ENCODE measurements at regions not wholly inside any gene's neighbourhood (a gene's known extent, or its start where the extent isn't known, plus 50 kb on each side); places are given as distances from the start of the nearest gene placed in this dataset.

- no peaks in the 10 kb centered on the region for H3K4me1 ChIP-seq
- no peak for DNase-seq
- H3K4me3 ChIP-seq: no peak overlapping the region
- H3K27me3 ChIP-seq (ENCODE audit: low read depth): no peaks in the 10 kb centered on the region
- H3K9me3 ChIP-seq: no peaks in the 10 kb centered on the region
- intact Hi-C loops (cut with DNase I): no loop called here
- H3K36me3 ChIP-seq: no peaks in the 10 kb centered on the region
- TF ChIP-seq CTCF (IDR thresholded peaks at IDR 0.05): no peak
- ATAC-seq: no peak
- H3K27ac ChIP-seq: no peak overlapping the region
Measured at GRCh38 chr10:55058800-55059199, 257.8 kb upstream of the PCDH15 start.

GRCh38 chr10:55051515-55051914 is 250.5 kb upstream of the PCDH15 start:
- H3K27me3 ChIP-seq (ENCODE audit: low read depth): no peaks in the 10 kb centered on the region
- H3K4me1 ChIP-seq: no peaks in the 10 kb centered on the region
- DNase-seq (no peak), ATAC-seq (no peak)
- no peak for TF ChIP-seq CTCF (IDR thresholded peaks at IDR 0.05)
- no peaks in the 10 kb centered on the region for H3K36me3 ChIP-seq
- no peak overlapping the region for H3K4me3 ChIP-seq
- H3K27ac ChIP-seq: no peak overlapping the region
- H3K9me3 ChIP-seq: no peaks in the 10 kb centered on the region
- intact Hi-C loops (cut with DNase I): no loop called here

DNA sequence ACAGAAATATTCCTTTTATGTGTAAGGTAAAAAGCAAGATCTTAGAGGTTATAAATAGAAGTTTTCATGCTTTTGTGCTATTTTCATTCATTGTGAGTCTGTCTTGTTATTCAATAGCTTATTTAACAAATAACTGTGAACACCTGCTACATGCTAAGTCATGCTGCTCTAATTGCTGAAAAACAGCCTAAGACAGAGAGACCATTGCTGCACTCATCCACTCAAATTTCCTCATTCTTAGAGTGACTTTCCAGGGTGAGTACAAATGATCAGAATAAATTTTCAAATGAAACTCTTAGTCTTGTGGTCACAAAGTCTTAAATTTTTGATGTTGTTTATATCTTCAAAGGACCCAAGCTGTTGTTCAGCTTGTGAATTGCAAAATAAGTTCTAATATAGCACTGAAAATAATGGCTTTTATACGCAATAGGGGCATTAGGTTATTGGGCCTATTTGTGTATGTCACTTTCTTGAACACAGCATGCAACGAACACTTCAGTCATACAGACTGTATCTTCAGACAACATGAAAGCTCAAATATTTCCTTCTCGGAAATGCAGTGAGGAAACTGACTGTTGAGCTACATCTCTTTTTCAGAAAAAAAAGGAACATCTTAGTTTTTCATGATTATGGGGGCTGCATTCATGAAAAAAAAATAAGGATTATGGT is 247.9 kb upstream of the PCDH15 start:
- no peak for DNase-seq
- no peaks in the 10 kb centered on the region for H3K4me1 ChIP-seq
- H3K27me3 ChIP-seq (ENCODE audit: low read depth): no peaks in the 10 kb centered on the region
- ATAC-seq: no peak
- H3K36me3 ChIP-seq: no peaks in the 10 kb centered on the region
- H3K27ac ChIP-seq: no peak overlapping the region
- TF ChIP-seq CTCF (IDR thresholded peaks at IDR 0.05): no peak
- intact Hi-C loops (cut with DNase I): no loop called here
- H3K9me3 ChIP-seq: no peaks in the 10 kb centered on the region
- no peak overlapping the region for H3K4me3 ChIP-seq

DNA sequence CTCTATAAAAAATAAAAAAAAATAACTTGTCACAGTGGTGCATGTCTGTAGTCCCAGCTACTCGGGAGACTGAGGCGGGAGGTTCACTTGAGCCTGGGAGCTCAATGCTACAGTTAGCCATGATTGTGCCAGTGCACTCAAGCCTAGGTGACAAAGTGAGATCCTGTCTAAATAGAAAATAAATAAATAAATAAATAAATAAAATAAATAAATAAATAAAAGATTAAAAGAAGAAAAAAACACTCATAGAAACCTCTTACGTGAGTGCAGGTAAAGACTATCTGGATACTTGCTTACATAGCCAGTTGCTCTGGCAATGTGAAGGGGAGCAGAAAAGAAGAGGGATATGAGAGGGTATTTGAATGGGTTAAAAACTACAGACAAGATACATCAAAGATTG is 242.5 kb upstream of the PCDH15 start:
- ATAC-seq: no peak
- Histone ChIP-seq H3K9me3 (no peaks in the 10 kb centered on the region), H3K4me3 (no peak overlapping the region)

GRCh38 chr10:55033061-55033460 is 232.0 kb upstream of the PCDH15 start:
- no peaks in the 10 kb centered on the region for H3K4me1 ChIP-seq
- ATAC-seq: no peak
- intact Hi-C loops (cut with DNase I): no loop called here

More for the DNA sequence above, 242.5 kb upstream of the PCDH15 start:
- intact Hi-C loops (cut with DNase I): no loop called here
- Histone ChIP-seq H3K36me3 (no peaks in the 10 kb centered on the region), H3K27me3 (ENCODE audit: low read depth) (no peaks in the 10 kb centered on the region), H3K4me1 (no peaks in the 10 kb centered on the region), H3K27ac (no peak overlapping the region)
- no peak for TF ChIP-seq CTCF (IDR thresholded peaks at IDR 0.05)
- DNase-seq: no peak

More at GRCh38 chr10:55033061-55033460, 232.0 kb upstream of the PCDH15 start:
- H3K9me3 ChIP-seq: no peaks in the 10 kb centered on the region
- H3K27me3 ChIP-seq (ENCODE audit: low read depth): no peaks in the 10 kb centered on the region
- DNase-seq: no peak
- TF ChIP-seq CTCF (IDR thresholded peaks at IDR 0.05): no peak
- H3K4me3 ChIP-seq: no peak overlapping the region
- H3K36me3 ChIP-seq: no peaks in the 10 kb centered on the region
- no peak overlapping the region for H3K27ac ChIP-seq

All from lower lobe of right lung (tissue), 2 donors.